GM21390 (cell line): ENCODE measurements at regions not wholly inside any gene's neighbourhood (a gene's known extent, or its start where the extent isn't known, plus 50 kb on each side); places are given as distances from the start of the nearest gene placed in this dataset.
A peak's percentile ranks its signal among the peaks of the same experiment; 100 is the strongest.

ENCODE experiments used
- ATAC-seq: cut with Tn5 transposase; IDR thresholded peaks from one replicate; pipeline ENCODE4 v1.9.1; 2021; ENCODE audit not compliant: unreplicated experiment

DNA sequence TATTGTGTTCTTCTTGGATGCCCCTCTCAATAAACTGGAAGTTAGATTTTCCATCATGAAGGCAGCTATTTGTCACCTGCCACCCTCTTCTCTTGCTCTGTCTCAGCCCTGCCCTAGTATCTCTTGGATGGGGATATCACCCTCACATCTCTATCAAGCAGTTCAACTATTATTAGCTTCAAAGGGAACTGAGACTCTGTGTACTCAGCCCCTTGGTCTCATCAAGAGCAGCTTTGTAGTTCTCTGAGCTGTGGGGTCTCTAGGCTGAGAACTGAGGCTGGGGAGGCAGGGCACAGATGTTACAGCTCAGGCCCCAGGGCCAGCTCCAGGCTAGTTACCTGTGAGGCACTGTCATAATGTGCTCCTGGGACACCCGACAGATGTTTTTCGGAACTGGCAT, 130.3 kb downstream of the DAD1 start:
- no peak for ATAC-seq

DNA sequence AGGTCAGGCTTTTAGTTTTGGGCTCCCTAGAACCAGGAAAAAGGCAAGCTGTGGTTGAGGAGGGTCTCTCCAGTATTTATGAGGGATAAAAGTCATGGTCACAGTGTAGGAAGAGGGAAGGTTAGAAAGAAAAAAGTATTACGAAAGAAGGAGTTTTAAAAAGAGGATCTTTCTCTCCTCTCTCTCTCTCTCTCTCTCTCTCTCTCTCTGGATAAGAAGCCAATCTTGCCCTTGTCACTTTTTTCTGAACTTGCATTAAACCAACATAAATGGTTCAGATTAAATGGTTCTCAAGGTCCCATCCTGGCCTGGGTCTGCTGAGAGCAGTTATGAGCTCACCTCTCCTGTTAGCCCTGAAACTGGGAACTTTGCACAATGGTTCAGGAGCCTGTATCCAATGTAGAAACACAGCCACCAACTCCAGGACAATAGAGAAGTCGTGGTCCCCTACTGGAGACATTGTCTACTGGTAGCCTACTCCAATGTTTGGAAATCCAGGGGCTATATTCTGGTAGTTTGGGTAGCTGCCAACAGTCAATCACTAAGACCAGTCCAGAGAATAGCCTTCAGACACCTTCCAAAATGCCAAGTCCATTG, 131.9 kb downstream of the DAD1 start:
- no peak for ATAC-seq

DNA sequence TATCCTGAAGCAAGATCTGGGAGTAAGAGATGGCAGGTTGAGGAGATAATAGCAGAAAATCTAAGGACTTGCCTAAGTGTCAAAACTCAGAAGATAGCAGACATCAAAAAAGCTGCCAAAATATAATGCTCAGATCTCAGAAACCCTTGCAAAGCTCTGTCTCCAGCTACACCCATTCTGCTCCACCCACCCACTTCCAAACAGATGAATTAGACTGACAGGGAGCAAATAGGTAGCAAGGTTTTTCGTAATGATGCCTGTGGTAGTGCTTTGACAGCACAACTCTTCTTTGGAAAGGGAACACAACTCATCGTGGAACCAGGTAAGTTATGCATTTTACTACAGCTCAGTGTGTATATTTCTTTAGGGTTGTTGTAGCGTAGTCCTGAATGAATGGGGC, 132.6 kb downstream of the DAD1 start:
- no peak for ATAC-seq

DNA sequence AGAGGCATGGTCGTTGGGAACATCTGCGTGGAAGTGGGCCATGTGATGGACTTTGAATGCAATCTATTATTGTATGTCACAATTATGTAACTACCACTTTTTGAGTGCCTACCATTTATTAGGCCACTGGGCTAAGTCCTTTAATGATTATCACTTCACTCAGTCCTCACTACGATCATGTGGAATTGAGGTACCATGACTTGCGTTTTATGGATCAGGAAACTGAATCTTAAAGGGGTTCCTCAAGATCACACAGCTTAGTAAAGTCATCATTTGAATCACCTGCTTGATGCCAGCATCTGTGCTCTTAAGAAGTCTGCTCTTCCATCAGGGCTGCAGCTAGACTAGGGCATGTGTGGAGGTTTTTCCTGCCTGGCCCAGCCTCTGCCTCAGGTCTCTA, 136.7 kb downstream of the DAD1 start:
- ATAC-seq, result no peak

DNA sequence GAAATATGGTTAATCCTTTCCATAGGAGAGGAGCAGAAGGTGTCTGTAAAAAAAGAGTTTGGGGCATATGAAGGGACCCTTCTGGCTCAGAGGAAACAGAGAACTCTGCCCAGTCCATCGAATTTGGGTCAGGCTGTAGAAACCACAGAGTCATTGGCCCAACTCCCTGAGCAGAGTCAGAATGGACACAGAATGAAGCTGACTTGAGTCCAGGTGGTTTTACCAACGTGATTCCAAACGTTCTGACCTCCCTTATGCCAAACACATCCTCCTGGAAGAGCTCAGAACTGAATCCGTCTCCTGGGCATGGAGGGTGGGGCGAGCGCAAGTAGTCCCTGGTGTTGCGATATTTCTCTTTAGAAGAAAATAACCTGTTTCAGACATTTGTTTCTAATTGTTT, 138.8 kb downstream of the DAD1 start:
- ATAC-seq, result no peak

DNA sequence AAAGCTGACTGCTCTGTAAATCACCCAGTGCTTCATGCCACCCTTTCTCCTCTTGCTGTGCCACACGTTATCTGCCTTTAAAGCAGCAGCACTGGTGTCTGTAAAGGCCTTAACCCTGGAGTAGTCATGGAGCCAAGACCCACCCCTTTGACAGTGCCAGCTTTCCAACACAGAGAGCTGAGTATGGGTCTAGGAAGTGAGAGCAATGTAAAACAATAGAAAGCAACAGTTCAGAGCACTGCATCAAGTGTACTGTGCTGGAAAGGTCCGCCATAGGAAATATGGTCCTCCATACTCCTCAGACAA, 139.5 kb downstream of the DAD1 start:
- ATAC-seq, result no peak

DNA sequence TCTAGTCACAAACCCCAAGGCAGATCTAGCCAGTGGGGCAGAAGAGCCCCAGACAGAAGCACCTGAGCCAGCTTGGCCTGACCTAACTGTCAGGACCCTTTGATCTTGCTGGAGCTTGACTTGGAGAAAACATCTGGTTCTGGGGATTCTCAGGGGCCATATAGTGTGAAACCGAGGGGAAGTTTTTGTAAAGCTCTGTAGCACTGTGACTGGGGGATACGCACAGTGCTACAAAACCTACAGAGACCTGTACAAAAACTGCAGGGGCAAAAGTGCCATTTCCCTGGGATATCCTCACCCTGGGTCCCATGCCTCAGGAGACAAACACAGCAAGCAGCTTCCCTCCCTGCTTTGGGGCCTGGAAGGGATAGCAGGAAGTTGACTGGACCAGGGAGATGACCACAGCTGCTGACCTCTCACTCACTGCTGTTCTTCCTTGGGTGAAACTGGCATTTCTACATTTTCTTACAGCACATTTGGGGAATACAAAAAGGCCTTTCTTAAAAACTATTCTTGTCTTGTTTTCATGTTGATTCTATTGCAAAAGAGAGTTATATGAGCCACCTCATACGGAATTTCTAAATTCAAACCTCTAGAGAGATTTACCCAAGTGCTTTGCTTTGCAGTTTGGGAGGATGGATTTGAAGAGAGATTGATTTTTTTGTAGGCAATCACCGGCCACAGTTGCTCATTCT, 140.0 kb downstream of the DAD1 start:
- peak; percentile 41 for ATAC-seq

DNA sequence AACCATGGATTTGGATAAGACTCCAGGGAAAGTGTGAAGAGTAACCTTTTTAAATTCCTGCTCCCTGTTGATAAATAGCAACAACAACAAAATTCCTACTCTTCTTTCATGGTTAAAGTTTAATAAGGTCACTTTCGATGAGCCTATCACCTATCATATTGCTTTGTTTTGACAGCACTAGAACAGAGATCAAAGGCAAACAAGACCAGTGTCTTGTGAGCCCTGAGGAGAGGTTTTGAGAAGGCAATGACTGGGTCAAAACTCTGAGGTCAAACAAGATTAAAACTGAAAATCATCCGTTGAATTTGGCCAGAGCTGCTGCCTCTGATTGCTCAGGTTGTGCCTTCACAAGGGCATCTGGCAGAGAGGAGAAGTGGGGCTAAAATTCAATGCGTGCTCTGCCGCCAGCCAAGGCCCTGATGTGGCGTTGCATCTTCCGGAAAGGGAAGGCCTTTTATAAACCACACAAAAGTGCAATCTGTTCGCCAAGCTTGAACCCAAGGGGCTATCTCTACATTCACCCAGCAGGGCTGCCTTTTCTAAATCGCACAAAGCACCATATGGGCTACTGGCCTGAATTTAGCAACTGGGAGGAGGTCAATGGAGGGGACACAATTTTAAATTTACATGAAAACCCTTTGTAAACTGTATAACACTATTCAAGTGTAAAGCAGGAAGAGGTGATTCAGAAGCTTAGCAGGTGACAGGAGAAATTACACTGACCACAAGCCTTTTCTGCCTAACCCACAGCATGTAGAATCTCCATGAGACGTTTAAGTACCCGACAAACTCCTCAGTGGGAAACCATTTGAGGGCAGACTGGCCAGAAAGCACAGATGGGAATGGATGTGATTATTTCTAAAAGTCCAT, 140.8 kb downstream of the DAD1 start:
- peak; percentile 68 for ATAC-seq

DNA sequence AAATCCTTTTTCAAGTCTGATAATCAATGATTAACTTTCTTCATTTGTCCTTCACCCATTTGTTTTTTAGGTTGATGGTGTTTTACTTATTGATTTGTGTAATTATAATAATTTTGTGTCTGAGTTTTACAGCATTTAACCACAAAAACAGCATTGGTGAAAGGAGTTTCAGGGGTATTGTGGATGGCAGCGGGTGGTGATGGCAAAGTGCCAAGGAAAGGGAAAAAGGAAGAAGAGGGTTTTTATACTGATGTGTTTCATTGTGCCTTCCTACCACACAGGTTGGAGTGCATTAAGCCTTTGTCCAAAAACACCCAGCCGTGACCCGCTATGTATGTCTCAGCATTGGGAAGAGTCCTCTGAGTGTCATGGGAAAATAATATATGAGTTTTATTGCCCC, 150.3 kb downstream of the DAD1 start:
- no peak for ATAC-seq

DNA sequence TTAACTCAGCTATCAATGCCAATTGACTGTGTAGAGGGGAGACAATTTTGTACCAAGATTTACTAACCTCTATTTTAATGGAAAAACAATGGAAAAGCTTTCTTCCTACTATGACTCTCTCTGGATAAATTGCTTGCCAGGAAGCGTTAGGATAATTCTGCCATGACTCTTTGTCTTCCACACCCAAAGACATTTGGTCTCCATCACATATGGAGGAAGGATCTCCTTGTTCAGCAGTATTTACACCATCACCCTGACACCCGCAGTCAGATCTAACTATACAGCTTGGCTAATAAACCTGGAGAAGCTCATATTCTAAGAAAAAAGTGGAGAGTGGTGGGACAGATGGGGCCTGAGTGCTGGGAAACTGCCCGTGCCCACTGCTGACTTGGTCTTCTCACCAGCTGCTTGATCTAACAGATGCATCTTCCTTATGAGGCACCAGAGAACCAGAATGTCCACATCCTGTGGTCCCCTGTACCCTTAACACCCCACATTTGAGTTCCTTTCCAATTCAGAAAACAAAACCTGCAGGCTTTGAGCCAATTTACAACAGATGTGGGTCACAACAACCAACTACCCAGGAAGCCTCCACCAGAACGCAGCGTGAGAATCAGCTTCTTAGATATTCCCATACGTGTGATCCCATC, 154.0 kb downstream of the DAD1 start:
- no peak for ATAC-seq

DNA sequence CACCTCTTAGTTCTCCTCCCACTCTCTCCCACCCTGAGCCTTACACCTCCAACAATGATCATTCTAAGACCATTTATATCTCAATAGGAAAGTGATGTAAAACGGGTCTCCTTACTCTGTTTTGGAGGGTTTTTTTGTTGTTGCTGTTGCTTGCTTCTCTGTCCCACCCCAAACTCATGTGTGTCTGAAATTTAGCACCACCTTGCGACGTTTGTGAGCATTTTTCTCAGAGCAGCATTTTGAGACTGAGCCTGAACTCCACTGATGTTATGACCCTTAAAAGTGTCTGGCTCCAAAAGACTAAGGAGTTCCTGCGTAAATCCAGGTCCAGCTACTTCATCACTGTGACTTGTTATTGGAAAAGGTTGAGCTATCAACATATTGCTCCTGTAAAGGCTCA, 155.0 kb downstream of the DAD1 start:
- ATAC-seq, result no peak

DNA sequence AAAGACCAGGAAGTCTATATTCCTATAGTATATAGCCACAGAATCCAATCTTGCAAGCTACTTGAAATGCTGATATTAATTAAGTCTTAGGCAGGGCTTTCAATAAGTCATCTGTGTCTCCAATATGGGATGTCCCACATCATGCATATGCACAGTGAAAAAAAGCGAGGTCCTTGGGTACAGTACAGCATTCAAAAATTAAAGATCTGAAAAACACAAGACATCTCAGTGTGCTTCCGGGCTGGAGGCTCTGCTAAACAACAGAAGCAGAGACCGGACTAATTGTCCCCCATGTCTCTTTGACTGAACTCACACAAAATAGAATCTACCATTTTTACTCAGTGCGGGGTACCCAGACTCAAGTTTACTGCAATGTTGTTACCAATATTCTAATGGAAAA, 156.0 kb downstream of the DAD1 start:
- ATAC-seq, result no peak

DNA sequence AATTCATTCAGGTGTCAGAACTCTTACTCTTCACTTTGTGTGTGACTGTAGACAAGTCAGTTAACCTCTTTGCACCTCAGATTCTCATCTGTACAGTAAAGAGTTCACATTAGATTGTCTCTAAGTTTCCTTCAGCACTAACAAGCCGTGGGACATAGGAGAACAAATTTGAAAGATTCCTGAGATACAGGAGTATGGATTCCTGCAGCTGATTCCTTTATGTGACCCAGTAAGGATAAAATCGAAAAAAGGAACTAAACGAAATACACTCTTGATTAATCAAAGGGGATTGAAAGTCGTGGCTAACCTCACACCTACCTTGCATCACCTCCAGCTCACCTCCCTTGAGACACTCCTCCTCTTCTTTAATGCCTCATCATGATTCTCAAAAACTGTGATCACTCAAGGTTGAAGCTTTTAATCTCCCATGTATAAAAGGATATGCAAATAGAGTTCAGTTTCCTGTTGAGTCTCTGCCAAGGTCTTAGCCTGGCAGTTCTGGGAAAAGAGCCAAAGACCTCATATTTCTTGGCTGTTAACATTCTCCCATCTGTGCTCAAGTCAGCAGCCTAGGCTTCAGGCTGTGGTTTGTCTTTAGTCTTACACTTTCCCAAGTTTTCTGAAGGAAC, 156.6 kb downstream of the DAD1 start:
- ATAC-seq, result no peak

DNA sequence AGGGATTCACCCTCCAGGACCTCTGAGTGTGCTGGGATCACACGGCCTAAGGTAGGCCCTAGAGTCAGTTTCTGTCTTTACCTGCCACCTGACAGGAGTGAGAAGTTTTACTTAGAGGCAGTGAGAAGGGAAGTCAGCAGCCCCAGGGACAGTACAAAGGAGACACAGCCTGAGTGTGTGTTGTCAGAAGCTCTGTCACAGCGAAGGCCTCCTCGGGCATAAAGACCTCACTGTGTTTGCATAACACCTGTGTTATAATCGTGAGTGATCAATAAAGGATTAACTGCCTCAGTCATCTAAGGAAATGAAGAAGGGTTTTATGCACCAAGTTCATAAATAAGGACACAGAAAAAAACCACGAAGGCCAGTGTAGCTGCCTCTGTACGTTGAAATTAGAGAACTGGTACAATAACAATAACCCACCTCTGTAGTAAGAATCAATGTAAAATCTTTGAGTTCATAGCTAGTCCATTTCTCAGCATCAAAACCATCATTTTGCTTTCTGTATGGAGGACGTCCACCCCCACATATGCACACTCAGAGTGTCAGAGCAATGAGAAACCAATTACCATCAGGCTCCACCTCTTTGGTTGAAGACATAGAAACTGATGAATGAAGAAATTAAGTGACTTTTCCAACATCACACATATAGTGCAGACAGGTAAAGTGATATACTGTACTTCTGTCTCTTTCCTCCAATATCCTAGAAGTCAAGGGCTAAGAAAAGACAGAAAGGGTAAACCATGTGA, 159.3 kb downstream of the DAD1 start:
- ATAC-seq, result no peak

DNA sequence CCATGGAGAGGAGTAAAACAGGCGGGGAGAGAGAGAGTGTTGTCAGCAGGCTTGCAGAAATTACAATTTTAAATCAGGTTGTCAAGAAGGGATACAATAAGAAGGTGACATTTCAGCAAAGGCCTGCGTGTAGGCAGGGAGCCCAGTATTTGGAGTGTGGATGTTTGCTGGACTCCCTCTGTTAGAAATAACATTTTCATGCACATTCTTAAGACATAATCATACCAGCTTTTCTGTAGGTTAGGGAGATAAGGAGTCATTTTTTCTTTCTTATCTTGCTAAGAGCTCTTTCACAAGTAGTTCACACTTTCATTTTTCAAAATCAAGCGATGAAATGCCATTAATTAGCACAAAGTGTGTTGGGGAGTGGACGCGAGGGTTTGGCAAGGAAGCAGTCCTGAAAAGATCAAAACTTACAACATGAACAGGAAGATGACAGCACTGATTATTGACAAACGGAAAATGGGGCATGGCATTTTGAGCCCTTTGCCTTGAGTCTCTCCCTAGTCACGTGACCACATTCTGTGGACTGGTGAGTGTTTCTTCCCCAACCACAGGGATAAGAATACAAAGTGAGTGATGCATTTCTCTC, 160.2 kb downstream of the DAD1 start:
- ATAC-seq, result no peak

DNA sequence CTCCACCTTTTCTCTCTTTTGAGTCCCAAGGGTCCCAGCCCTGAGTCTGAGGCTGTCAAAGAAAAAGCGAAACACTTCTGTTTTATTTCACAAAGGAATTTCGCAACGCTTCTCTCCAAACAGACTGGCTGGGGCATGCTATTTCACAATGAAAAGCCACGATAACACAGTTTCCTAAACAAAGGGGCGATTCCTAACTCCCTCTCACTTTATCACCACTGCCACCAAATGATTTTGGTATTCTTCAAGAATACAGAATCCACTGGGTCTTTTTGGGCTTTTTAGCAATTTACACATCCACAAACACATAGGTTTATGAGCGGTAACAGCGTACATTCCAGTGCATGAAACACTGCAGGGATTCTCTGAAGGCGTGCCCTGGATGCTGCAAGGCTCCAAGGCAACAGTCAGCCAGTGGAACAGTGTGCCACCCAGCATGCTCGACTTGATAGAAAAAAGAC, 161.2 kb downstream of the DAD1 start:
- no peak for ATAC-seq

DNA sequence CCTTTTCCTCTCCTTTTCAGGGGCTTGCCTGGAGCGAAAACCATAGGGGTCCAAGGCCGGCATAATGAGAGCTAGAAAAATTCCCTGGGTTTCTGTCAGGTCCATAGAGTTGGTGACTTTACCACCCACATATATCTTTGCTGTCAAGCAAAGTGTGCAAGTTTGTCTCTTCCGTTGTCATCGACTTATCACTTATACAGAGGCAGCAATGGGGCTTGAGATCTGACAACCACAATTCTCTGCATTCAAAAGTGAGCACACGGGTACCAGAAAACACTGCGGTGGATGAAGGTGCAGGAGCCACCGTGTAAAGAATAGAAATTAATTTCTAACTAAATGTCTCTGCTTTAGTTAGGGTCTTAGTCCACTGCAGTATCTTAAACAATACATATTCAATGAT, 162.3 kb downstream of the DAD1 start:
- no peak for ATAC-seq

DNA sequence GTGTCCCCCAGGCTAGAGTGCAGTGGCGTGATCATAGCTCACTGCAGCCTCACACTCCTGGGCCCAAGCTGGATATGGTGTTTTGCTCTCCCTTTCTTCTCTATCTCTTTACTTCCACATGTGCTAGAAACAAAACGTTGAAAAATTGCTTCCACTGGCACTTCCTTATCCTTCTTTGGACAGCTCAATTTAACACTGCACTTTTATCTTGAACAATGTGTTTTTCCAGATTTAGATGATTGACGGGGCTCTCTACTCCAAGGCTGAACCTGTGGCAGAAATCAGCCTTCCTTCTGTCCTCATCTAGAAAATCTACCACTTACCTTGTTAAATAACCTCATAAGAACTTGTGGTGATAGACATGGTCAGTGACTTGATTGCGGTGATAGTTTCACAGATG, 165.1 kb downstream of the DAD1 start:
- ATAC-seq, result no peak

DNA sequence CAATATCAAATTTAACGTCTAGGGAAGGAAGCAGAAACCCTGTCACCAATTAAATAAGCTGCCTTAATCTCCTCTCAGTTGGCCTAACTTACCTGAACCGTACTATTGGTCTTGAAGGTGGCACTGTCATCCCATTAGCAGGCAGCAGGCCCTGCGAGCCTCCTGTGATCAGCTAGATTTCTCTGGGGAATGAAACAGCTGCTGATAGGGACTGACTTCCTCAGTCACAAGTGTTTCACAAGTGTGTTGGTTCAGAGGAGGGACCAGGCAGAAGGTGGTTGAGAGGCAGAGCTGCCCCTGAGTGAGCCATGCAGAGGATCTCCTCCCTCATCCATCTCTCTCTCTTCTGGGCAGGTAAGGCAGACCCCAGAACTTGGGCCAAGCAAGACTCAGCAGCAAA, 166.8 kb downstream of the DAD1 start:
- ATAC-seq, result no peak

DNA sequence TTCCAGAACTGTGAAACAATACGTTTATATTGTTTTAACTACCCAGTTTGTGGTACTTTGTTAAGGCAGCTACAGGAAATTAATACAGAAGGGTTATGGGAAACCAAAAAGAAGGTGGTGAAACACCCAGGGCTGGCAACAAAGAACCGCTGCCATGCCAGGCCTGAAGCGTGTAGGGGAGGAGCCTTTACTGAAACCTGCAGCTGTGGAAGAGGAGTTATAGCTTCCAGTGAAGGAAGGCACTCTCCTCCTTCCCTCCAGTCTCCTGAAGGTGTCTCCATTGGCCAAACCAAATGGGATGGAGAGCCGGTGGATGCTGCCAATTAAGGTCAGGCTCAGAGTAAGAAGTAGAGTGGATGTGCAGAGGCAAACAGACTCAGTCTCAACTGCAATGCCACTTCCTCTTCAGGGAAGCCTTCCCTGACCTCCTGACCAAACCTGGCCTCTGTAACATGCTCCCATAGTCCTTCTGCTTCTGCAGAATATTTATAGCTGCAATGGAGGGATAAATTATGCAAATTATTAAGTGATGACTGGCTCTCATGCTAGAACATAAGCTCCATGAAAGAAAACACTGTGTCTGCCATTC, 168.3 kb downstream of the DAD1 start:
- no peak for ATAC-seq
